ENCODE measurements at regions not wholly inside any gene's neighbourhood (a gene's known extent, or its start where the extent isn't known, plus 50 kb on each side); places are given as distances from the start of the nearest gene placed in this dataset.

GRCh38 chr1:213397638-213398037 lies 346.6 kb downstream of the RPS6KC1 start:
- H3K79me2 ChIP-seq (ENCODE audit: insufficient read depth, low read length) = no peaks in the 10 kb centered on the region
- TF ChIP-seq, protein P1, sequence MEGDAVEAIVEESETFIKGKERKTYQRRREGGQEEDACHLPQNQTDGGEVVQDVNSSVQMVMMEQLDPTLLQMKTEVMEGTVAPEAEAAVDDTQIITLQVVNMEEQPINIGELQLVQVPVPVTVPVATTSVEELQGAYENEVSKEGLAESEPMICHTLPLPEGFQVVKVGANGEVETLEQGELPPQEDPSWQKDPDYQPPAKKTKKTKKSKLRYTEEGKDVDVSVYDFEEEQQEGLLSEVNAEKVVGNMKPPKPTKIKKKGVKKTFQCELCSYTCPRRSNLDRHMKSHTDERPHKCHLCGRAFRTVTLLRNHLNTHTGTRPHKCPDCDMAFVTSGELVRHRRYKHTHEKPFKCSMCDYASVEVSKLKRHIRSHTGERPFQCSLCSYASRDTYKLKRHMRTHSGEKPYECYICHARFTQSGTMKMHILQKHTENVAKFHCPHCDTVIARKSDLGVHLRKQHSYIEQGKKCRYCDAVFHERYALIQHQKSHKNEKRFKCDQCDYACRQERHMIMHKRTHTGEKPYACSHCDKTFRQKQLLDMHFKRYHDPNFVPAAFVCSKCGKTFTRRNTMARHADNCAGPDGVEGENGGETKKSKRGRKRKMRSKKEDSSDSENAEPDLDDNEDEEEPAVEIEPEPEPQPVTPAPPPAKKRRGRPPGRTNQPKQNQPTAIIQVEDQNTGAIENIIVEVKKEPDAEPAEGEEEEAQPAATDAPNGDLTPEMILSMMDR (IDR thresholded peaks at IDR 0.05; ENCODE audit: insufficient read depth, low read depth, low read length) = no peak
- no peak for TF ChIP-seq EZH2 (IDR thresholded peaks at IDR 0.05; ENCODE audit: insufficient read depth, low read length)
- no peak overlapping the region for H2AFZ ChIP-seq (ENCODE audit: low read depth, low read length)
- H3K4me2 ChIP-seq (ENCODE audit: low read length) = no peak overlapping the region
- no peaks in the 10 kb centered on the region for H3K9me3 ChIP-seq (ENCODE audit: insufficient read depth, low read depth, low read length)
- peaks cover 6% of the 10 kb centered on the region for H3K36me3 Mint-ChIP-seq (ENCODE audit: low read depth, unreplicated experiment)
- H3K27ac ChIP-seq (ENCODE audit: low read depth, low read length) = no peak overlapping the region
- H3K27ac Mint-ChIP-seq (ENCODE audit: unreplicated experiment) = no peak overlapping the region
- FAIRE-seq (no peak), DNase-seq (ENCODE audit: low read depth) (no peak)
- H3K4me3 Mint-ChIP-seq (ENCODE audit: unreplicated experiment) = no peak overlapping the region
- H3K9me3 Mint-ChIP-seq (ENCODE audit: unreplicated experiment) = peaks cover 12% of the 10 kb centered on the region
- H3K4me1 Mint-ChIP-seq (ENCODE audit: low read depth, unreplicated experiment) = peaks cover 4% of the 10 kb centered on the region
- no peak overlapping the region for H3K9ac ChIP-seq (ENCODE audit: low read length)
- no peaks in the 10 kb centered on the region for H3K27me3 ChIP-seq (ENCODE audit: insufficient read depth, low read length)
- no peaks in the 10 kb centered on the region for H3K4me1 ChIP-seq (ENCODE audit: insufficient read depth, low read length)
- no peak overlapping the region for H3K4me3 ChIP-seq (ENCODE audit: insufficient read depth, low read depth, low read length)
- H3K36me3 ChIP-seq (ENCODE audit: insufficient read depth, low read length) = no peaks in the 10 kb centered on the region
- H4K20me1 ChIP-seq (ENCODE audit: insufficient read depth, low read length) = no peaks in the 10 kb centered on the region
- peaks cover 22% of the 10 kb centered on the region for H3K27me3 Mint-ChIP-seq (ENCODE audit: low read depth, unreplicated experiment)

DNA sequence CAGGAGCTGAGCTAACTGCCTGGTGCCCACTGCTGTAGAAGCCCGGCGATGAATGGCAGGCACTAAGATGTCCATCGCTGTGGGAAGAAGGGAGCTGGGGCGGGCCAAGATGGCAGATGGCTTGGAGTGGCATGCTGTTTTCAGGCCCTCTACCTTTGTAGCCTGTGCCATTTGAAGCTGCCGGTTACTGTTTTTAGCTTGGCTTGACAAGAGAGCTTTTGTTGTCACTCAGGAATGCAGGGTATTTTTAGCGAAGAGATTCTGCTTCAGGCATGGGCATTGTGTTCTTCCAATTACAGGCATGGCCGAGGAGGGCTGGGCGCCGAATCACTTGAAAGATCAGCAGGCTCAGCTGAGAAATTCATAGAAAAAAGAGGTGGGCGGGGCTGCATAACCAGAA lies 348.7 kb downstream of the RPS6KC1 start:
- no peak overlapping the region for H3K27ac ChIP-seq (ENCODE audit: low read depth, low read length)
- no peak overlapping the region for H3K27ac Mint-ChIP-seq (ENCODE audit: unreplicated experiment)
- no peaks in the 10 kb centered on the region for H3K9me3 ChIP-seq (ENCODE audit: insufficient read depth, low read depth, low read length)
- H3K4me1 ChIP-seq (ENCODE audit: insufficient read depth, low read length) = no peaks in the 10 kb centered on the region
- no peak overlapping the region for H2AFZ ChIP-seq (ENCODE audit: low read depth, low read length)
- no peak overlapping the region for H3K4me3 Mint-ChIP-seq (ENCODE audit: unreplicated experiment)
- H4K20me1 ChIP-seq (ENCODE audit: insufficient read depth, low read length) = no peaks in the 10 kb centered on the region
- no peak for DNase-seq (ENCODE audit: low read depth)
- TF ChIP-seq EZH2 (IDR thresholded peaks at IDR 0.05; ENCODE audit: insufficient read depth, low read length) = no peak
- TF ChIP-seq, protein P1 (IDR thresholded peaks at IDR 0.05; ENCODE audit: insufficient read depth, low read depth, low read length) = no peak
- peaks cover 13% of the 10 kb centered on the region for H3K27me3 Mint-ChIP-seq (ENCODE audit: low read depth, unreplicated experiment)
- H3K4me1 Mint-ChIP-seq (ENCODE audit: low read depth, unreplicated experiment) = peaks cover 4% of the 10 kb centered on the region
- H3K4me3 ChIP-seq (ENCODE audit: insufficient read depth, low read depth, low read length) = no peak overlapping the region
- H3K4me2 ChIP-seq (ENCODE audit: low read length) = no peak overlapping the region
- FAIRE-seq = no peak
- H3K9me3 Mint-ChIP-seq (ENCODE audit: unreplicated experiment) = peaks cover 12% of the 10 kb centered on the region
- H3K36me3 ChIP-seq (ENCODE audit: insufficient read depth, low read length) = no peaks in the 10 kb centered on the region
- H3K36me3 Mint-ChIP-seq (ENCODE audit: low read depth, unreplicated experiment) = peaks cover 6% of the 10 kb centered on the region
- no peaks in the 10 kb centered on the region for H3K79me2 ChIP-seq (ENCODE audit: insufficient read depth, low read length)
- H3K27me3 ChIP-seq (ENCODE audit: insufficient read depth, low read length) = no peaks in the 10 kb centered on the region
- no peak overlapping the region for H3K9ac ChIP-seq (ENCODE audit: low read length)

GRCh38 chr1:213409208-213409631 lies 358.2 kb downstream of the RPS6KC1 start:
- Histone ChIP-seq H3K27ac (ENCODE audit: low read depth, low read length) (no peak overlapping the region), H3K4me2 (ENCODE audit: low read length) (no peak overlapping the region), H2AFZ (ENCODE audit: low read depth, low read length) (no peak overlapping the region), H3K9me3 (ENCODE audit: insufficient read depth, low read depth, low read length) (no peaks in the 10 kb centered on the region), H3K27me3 (ENCODE audit: insufficient read depth, low read length) (no peaks in the 10 kb centered on the region), H3K9ac (ENCODE audit: low read length) (no peak overlapping the region), H3K36me3 (ENCODE audit: insufficient read depth, low read length) (no peaks in the 10 kb centered on the region), H3K4me3 (ENCODE audit: insufficient read depth, low read depth, low read length) (no peak overlapping the region), H3K79me2 (ENCODE audit: insufficient read depth, low read length) (no peaks in the 10 kb centered on the region), H4K20me1 (ENCODE audit: insufficient read depth, low read length) (no peaks in the 10 kb centered on the region), H3K4me1 (ENCODE audit: insufficient read depth, low read length) (no peaks in the 10 kb centered on the region)
- Mint-ChIP-seq H3K27me3 (ENCODE audit: low read depth, unreplicated experiment) (peaks cover 29% of the 10 kb centered on the region), H3K4me1 (ENCODE audit: low read depth, unreplicated experiment) (peaks cover 2% of the 10 kb centered on the region), H3K27ac (ENCODE audit: unreplicated experiment) (no peak overlapping the region), H3K36me3 (ENCODE audit: low read depth, unreplicated experiment) (peaks cover 2% of the 10 kb centered on the region), H3K4me3 (ENCODE audit: unreplicated experiment) (no peak overlapping the region), H3K9me3 (ENCODE audit: unreplicated experiment) (peaks cover 7% of the 10 kb centered on the region)
- DNase-seq (ENCODE audit: low read depth) (no peak), FAIRE-seq (no peak)
- TF ChIP-seq, protein P1 (IDR thresholded peaks at IDR 0.05; ENCODE audit: insufficient read depth, low read depth, low read length) = no peak
- TF ChIP-seq EZH2 (IDR thresholded peaks at IDR 0.05; ENCODE audit: insufficient read depth, low read length) = no peak
